Ishikawa (cell line): ENCODE measurements at regions not wholly inside any gene's neighbourhood (a gene's known extent, or its start where the extent isn't known, plus 50 kb on each side); places are given as distances from the start of the nearest gene placed in this dataset.

Experiments
- CEBPB ChIP-seq: IDR thresholded peaks from 2 replicates; pipeline ENCODE4 v1.6.1; 2012
- CREB1 ChIP-seq: IDR thresholded peaks from 2 replicates; pipeline ENCODE4 v1.6.1; 2012; ENCODE audit warnings: low read depth
- EGR1 ChIP-seq: IDR thresholded peaks from 2 replicates; pipeline ENCODE4 v1.6.1; 2012
- EP300 ChIP-seq: IDR thresholded peaks from 2 replicates; pipeline ENCODE4 v1.6.1; 2012; ENCODE audit warnings: borderline replicate concordance
- FOXM1 ChIP-seq: IDR thresholded peaks from 2 replicates; pipeline ENCODE4 v1.6.1; 2012; ENCODE audit warnings: low read depth, borderline replicate concordance
- NFIC ChIP-seq: IDR thresholded peaks from 2 replicates; pipeline ENCODE4 v1.6.1; 2012
- RAD21 ChIP-seq: IDR thresholded peaks from 2 replicates; pipeline ENCODE4 v1.6.1; 2012; ENCODE audit warnings: low read depth
- REST ChIP-seq: IDR thresholded peaks from 2 replicates; pipeline ENCODE4 v1.6.1; 2012; ENCODE audit warnings: low read depth, mild to moderate bottlenecking
- TAF1 ChIP-seq: IDR thresholded peaks from 2 replicates; pipeline ENCODE4 v1.6.1; 2012; ENCODE audit warnings: low read depth, mild to moderate bottlenecking
- TCF12 ChIP-seq: IDR thresholded peaks from 2 replicates; pipeline ENCODE4 v1.6.1; 2012; ENCODE audit warnings: low read depth
- TEAD4 ChIP-seq: IDR thresholded peaks from 2 replicates; pipeline ENCODE4 v1.6.1; 2012
- USF1 ChIP-seq: IDR thresholded peaks from 2 replicates; pipeline ENCODE4 v1.6.1; 2012
- YY1 ChIP-seq: IDR thresholded peaks from 2 replicates; pipeline ENCODE4 v1.6.1; 2012; ENCODE audit warnings: low read depth
- ZBTB7A ChIP-seq: IDR thresholded peaks from 2 replicates; pipeline ENCODE4 v1.6.1; 2012; ENCODE audit warnings: low read depth
- TF ChIP-seq, protein P1 (sequence below): IDR thresholded peaks from 2 replicates; pipeline ENCODE4 v1.6.1; 2012

- no peak for TF ChIP-seq REST
- TF ChIP-seq CREB1, result no peak
- no peak for TF ChIP-seq USF1
- TF ChIP-seq NFIC, result no peak
- no peak for TF ChIP-seq TCF12
- no peak for TF ChIP-seq CEBPB
- no peak for TF ChIP-seq EP300
- no peak for TF ChIP-seq RAD21
- TF ChIP-seq EGR1, result no peak
- TF ChIP-seq ZBTB7A, result no peak
- TF ChIP-seq YY1, result no peak
- TF ChIP-seq FOXM1, result no peak
- TF ChIP-seq, protein P1, sequence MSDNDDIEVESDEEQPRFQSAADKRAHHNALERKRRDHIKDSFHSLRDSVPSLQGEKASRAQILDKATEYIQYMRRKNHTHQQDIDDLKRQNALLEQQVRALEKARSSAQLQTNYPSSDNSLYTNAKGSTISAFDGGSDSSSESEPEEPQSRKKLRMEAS, result no peak
- no peak for TF ChIP-seq TAF1
- TF ChIP-seq TEAD4, result no peak
Observed at GRCh38 chr14:26137161-26137560, 460.7 kb downstream of the NOVA1 start.

- no peak for TF ChIP-seq ZBTB7A
- TF ChIP-seq TEAD4, result no peak
- TF ChIP-seq REST, result no peak
- TF ChIP-seq YY1, result no peak
- no peak for TF ChIP-seq CREB1
- no peak for TF ChIP-seq TCF12
- TF ChIP-seq RAD21, result no peak
- TF ChIP-seq, protein P1, result no peak
- TF ChIP-seq CEBPB, result no peak
- TF ChIP-seq NFIC, result no peak
- no peak for TF ChIP-seq TAF1
- no peak for TF ChIP-seq FOXM1
- no peak for TF ChIP-seq USF1
- TF ChIP-seq EGR1, result no peak
Observed at GRCh38 chr14:26132061-26132645, 465.7 kb downstream of the NOVA1 start.

GRCh38 chr14:26130690-26131089, 467.1 kb downstream of the NOVA1 start:
- TF ChIP-seq EP300, result no peak
- TF ChIP-seq RAD21, result no peak
- no peak for TF ChIP-seq TEAD4
- no peak for TF ChIP-seq ZBTB7A
- TF ChIP-seq, protein P1, result no peak
- no peak for TF ChIP-seq FOXM1

- TF ChIP-seq NFIC, result peak; percentile 72
- peak; percentile 50; the same call in 1 of the 2 replicates for TF ChIP-seq CEBPB
- TF ChIP-seq EGR1, result no peak
- TF ChIP-seq TCF12, result 0 out of 2 replicates have a peak, but pooled peaks have one; percentile 31
- TF ChIP-seq EP300, result peak; percentile 50; the same call in 1 of the 2 replicates
Observed at GRCh38 chr14:26128931-26129671, 468.7 kb downstream of the NOVA1 start.

DNA sequence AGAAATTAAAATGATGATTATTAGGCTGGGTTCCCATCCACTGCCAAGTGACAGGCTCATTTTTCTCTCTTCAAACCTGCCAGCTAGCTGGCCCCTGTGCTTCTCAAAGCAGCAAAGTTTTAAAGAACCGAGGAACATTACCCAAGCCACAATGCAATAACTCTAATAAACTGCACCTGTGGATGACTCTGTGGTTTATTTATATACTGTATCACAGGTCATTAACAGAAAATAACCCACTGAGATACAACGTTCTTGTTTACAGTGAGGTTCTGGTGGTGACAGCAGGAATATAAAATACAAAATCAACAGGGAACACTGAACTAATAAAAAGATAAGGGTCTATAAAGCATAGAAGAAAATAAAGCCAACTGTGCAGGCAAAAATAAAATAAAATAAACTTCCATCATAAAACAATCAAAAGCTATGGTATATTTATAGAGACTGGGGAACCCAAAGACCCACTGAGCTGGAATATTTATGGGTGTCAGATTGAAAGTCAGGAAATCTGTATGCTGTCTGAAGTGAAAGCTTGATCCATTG, 472.9 kb downstream of the NOVA1 start:
- TF ChIP-seq, protein P1, result no peak
- TF ChIP-seq NFIC (no peak), TAF1 (no peak), YY1 (no peak), CREB1 (no peak), RAD21 (no peak)
